IMR-90 (cell line): ENCODE measurements at regions not wholly inside any gene's neighbourhood (a gene's known extent, or its start where the extent isn't known, plus 50 kb on each side); places are given as distances from the start of the nearest gene placed in this dataset.

Experiments
- ATAC-seq: fragments of 200-7000 bp; cut with Tn5 transposase; 2 replicates; pipeline ENCODE4 v1.9.1; 2020; ENCODE audit warnings: low read depth, mild to moderate bottlenecking, moderate library complexity
- BruUV-seq: library from RNA; stranded (reverse); fragments of 400-500 nt; replicated peaks from 2 replicates; lab custom pipeline; 2021; lab: Mats Ljungman, UMichigan
- CTCF ChIA-PET: fragments of 300-600 bp; formaldehyde crosslinking; extraction: SDS; loops from one replicate; lab custom pipeline; 2021; ENCODE audit warnings: antibody characterized with exemption; lab: Yijun Ruan, JAX
- POLR2A ChIA-PET: fragments of 300-600 bp; sonication (Branson Sonifier 250); formaldehyde crosslinking; loops from one replicate; lab custom pipeline; 2022; ENCODE audit warnings: antibody characterized with exemption; ENCODE audit not compliant: unreplicated experiment; lab: Charles Lee
- DNase-seq: peaks from one replicate; pipeline ENCODE4 v3.0.0; 2013
- H2AFZ ChIP-seq: replicated peaks from 2 replicates; pipeline ENCODE3; 2013; ENCODE audit warnings: low read length, mild to moderate bottlenecking; ENCODE audit not compliant: poor library complexity
- H2AK5ac ChIP-seq: 2 replicates; pipeline ENCODE4 v1.6.1; 2013; ENCODE audit warnings: low read depth, low read length, inconsistent platforms
- H2AK9ac ChIP-seq: replicated peaks from 2 replicates; pipeline ENCODE3; 2013; ENCODE audit warnings: mild to moderate bottlenecking, low read depth, low read length, moderate library complexity; ENCODE audit not compliant: poor library complexity
- H2BK120ac ChIP-seq: 2 replicates; pipeline ENCODE4 v1.6.1; 2013; ENCODE audit warnings: low read depth, low read length, inconsistent platforms
- H2BK15ac ChIP-seq: 3 replicates; pipeline ENCODE4 v1.6.1; 2013; ENCODE audit warnings: low read depth, low read length, inconsistent platforms
- H2BK20ac ChIP-seq: 2 replicates; pipeline ENCODE4 v1.6.1; 2013; ENCODE audit warnings: low read depth, mild to moderate bottlenecking, inconsistent platforms, low read length, moderate library complexity
- H2BK5ac ChIP-seq: 2 replicates; pipeline ENCODE4 v1.6.1; 2013; ENCODE audit warnings: mild to moderate bottlenecking, low read depth, low read length, inconsistent platforms; ENCODE audit not compliant: poor library complexity, severe bottlenecking
- H3K14ac ChIP-seq: replicated peaks from 2 replicates; pipeline ENCODE4 v1.6.1; 2013; ENCODE audit warnings: low read depth, low read length, inconsistent platforms
- H3K18ac ChIP-seq: 2 replicates; pipeline ENCODE4 v1.6.1; 2013; ENCODE audit warnings: low read depth, low read length, control low read depth
- H3K23ac ChIP-seq: 2 replicates; pipeline ENCODE4 v1.6.1; 2013; ENCODE audit warnings: low read depth, low read length, inconsistent platforms
- H3K27ac ChIP-seq: 2 replicates; pipeline ENCODE4 v1.5.1; 2013; ENCODE audit warnings: mild to moderate bottlenecking, control low read depth, low read length; ENCODE audit not compliant: insufficient read depth
- H3K27me3 ChIP-seq: 2 replicates; pipeline ENCODE4 v1.6.1; 2013; ENCODE audit warnings: low read length; ENCODE audit not compliant: control insufficient read depth, insufficient read depth
- H3K36me3 ChIP-seq: 2 replicates; pipeline ENCODE4 v1.6.1; 2013; ENCODE audit warnings: low read length, mixed read lengths; ENCODE audit not compliant: control insufficient read depth, insufficient read depth
- H3K4ac ChIP-seq: 2 replicates; pipeline ENCODE4 v1.6.1; 2013; ENCODE audit warnings: low read depth, low read length, inconsistent platforms
- H3K4me1 ChIP-seq: 2 replicates; pipeline ENCODE4 v1.6.1; 2013; ENCODE audit warnings: low read length, mixed read lengths; ENCODE audit not compliant: control insufficient read depth, insufficient read depth
- H3K4me2 ChIP-seq: 2 replicates; pipeline ENCODE4 v1.6.1; 2013; ENCODE audit warnings: low read depth, mild to moderate bottlenecking, control low read depth, low read length, moderate library complexity
- H3K4me3 ChIP-seq: 2 replicates; pipeline ENCODE4 v1.5.1; 2013; ENCODE audit warnings: low read depth, mild to moderate bottlenecking, control low read depth, low read length, moderate library complexity; ENCODE audit not compliant: insufficient read depth
- H3K56ac ChIP-seq: 2 replicates; pipeline ENCODE4 v1.6.1; 2013; ENCODE audit warnings: low read length, inconsistent platforms; ENCODE audit not compliant: insufficient read depth; ENCODE audit errors: extremely low read depth
- H3K79me1 ChIP-seq, 2 experiments: 2 replicates each; pipeline ENCODE4 v1.6.1; 2013; ENCODE audit warnings: low read length in 2 of 2, inconsistent platforms in 1 of 2, low read depth in 1 of 2
- H3K9ac ChIP-seq: 2 replicates; pipeline ENCODE4 v1.6.1; 2013; ENCODE audit warnings: low read depth, low read length, control low read depth
- H3K9me1 ChIP-seq: 2 replicates; pipeline ENCODE4 v1.6.1; 2013; ENCODE audit warnings: low read length, inconsistent platforms; ENCODE audit not compliant: insufficient read depth
- H3K9me3 ChIP-seq: 2 replicates; pipeline ENCODE4 v1.6.1; 2013; ENCODE audit warnings: low read length; ENCODE audit not compliant: control insufficient read depth, insufficient read depth
- H4K20me1 ChIP-seq: 2 replicates; pipeline ENCODE4 v1.6.1; 2013; ENCODE audit warnings: low read length, inconsistent platforms; ENCODE audit not compliant: insufficient read depth
- H4K5ac ChIP-seq: 2 replicates; pipeline ENCODE4 v1.6.1; 2013; ENCODE audit warnings: mild to moderate bottlenecking, low read depth, low read length, control low read depth
- H4K8ac ChIP-seq, 2 experiments: 2 replicates each; pipeline ENCODE4 v1.6.1; 2013; ENCODE audit warnings: low read depth in 2 of 2, low read length in 2 of 2, control low read depth in 1 of 2, inconsistent platforms in 1 of 2
- H4K91ac ChIP-seq: 2 replicates; pipeline ENCODE4 v1.6.1; 2013; ENCODE audit warnings: low read depth, low read length, inconsistent platforms; ENCODE audit not compliant: insufficient read depth
- RAD21 ChIP-seq: IDR thresholded peaks from 2 replicates; pipeline ENCODE4 v1.6.1; 2012; ENCODE audit warnings: low read length, improper control_type of control experiment
- RFX5 ChIP-seq: IDR thresholded peaks from 2 replicates; pipeline ENCODE4 v1.8.0; 2012; ENCODE audit warnings: low read depth, mild to moderate bottlenecking, low read length, moderate library complexity
- WGBS, 2 experiments: methylation state at CpG; one replicate each; pipeline versions ENCODE4 v1.1.5 to v1.1.7; 2013; ENCODE audit warnings: missing lambda C conversion rate in 2 of 2; ENCODE audit not compliant: insufficient read length in 1 of 2; ENCODE audit errors: extremely low coverage in 2 of 2; 5-methylcytosine and 5-hydroxymethylcytosine counted together
- dilution Hi-C: fragments of 300-500 bp; cut with HindIII; formaldehyde crosslinking; loops from one replicate; pipeline ENCODE4 v1.14.3; 2018; ENCODE audit warnings: low sequenced_read_pairs; ENCODE audit not compliant: unreplicated experiment
- in situ Hi-C: fragments of 300-500 bp; cut with MboI; formaldehyde crosslinking; loops from 3 replicates; pipeline ENCODE4 v1.14.3; 2019; ENCODE audit warnings: low sequenced_read_pairs, inconsistent platforms, mixed read lengths
- intact Hi-C: fragments of 100-400 bp; cut with micrococcal nuclease; formaldehyde crosslinking; loops from 2 replicates; pipeline ENCODE4 v1.10.0; 2022

DNA sequence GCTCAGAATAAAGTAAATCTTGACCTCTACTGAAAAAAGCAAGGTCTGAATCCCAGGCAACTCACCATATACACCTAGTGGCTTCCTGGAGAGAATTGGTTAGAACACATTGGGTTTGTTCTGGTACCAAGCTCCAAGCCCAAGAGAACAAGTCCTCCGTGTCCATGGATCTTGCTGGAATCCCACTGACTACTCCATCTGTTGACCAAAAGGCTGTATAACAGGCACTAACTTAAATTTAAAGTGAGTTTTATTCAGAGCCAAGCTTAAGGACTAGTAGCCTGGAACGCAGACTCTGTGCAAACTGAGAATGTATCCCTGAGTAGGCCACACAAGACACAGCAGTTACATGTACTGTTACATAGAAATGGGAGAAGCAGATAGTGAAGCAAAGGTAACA lies 342.1 kb upstream of the LRRC3B start:
- intact Hi-C loops = no loop called here
- Histone ChIP-seq H3K9me3 (peaks cover 9% of the 10 kb centered on the region), H2BK15ac (no peak overlapping the region), H3K4me2 (no peak overlapping the region), H2BK20ac (no peak overlapping the region), H4K8ac (no peak overlapping the region), H3K9me1 (no peaks in the 10 kb centered on the region), H3K4me3 (no peak overlapping the region), H2AK9ac (no peak overlapping the region), H4K5ac (no peak overlapping the region), H2AK5ac (no peak overlapping the region), H2AFZ (no peak overlapping the region), H3K36me3 (no peaks in the 10 kb centered on the region), H3K79me1 (no peaks in the 10 kb centered on the region), H3K27me3 (no peaks in the 10 kb centered on the region), H3K23ac (no peak overlapping the region), H4K91ac (no peak overlapping the region), H3K56ac (no peak overlapping the region), H3K9ac (no peak overlapping the region), H3K4me1 (no peaks in the 10 kb centered on the region), H2BK120ac (no peak overlapping the region), H3K18ac (no peak overlapping the region), H4K20me1 (no peaks in the 10 kb centered on the region), H3K14ac (no peak overlapping the region), H3K4ac (no peak overlapping the region), H3K27ac (no peak overlapping the region), H2BK5ac (no peak overlapping the region)
- POLR2A ChIA-PET = no interaction called here
- WGBS, 2 experiments = no CpG with 5 or more reads among the region's 2 CpGs
- BruUV-seq = no TSS peak
- no peak for DNase-seq
- in situ Hi-C loops = no loop called here
- no peak for ATAC-seq
- no peak for TF ChIP-seq RAD21
- TF ChIP-seq RFX5 = no peak
- dilution Hi-C loops = no loop called here
- CTCF ChIA-PET = no interaction called here
